ENCODE measurements at regions not wholly inside any gene's neighbourhood (a gene's known extent, or its start where the extent isn't known, plus 50 kb on each side); places are given as distances from the start of the nearest gene placed in this dataset.

GRCh38 chr17:69944406-69944805 is 130.6 kb upstream of the KCNJ16 start:
- ChIA-PET CTCF (no interaction called here), POLR2A (no interaction called here)
- Histone ChIP-seq H3K4me2 (no peak overlapping the region), H3K4me1 (ENCODE audit: control insufficient read depth in 1 of 2, insufficient read depth in 2 of 2, low read depth in 1 of 2, low read length in 1 of 2) (no peaks in the 10 kb centered on the region), H3K36me3 (replicated peaks in 1 of 2; ENCODE audit: control insufficient read depth in 1 of 2, insufficient read depth in 2 of 2, low read length in 1 of 2) (no peaks in the 10 kb centered on the region), H4K20me1 (ENCODE audit: insufficient read depth) (no peaks in the 10 kb centered on the region), H3K4me3 (ENCODE audit: low read depth in 2 of 2, low read length in 1 of 2) (no peak overlapping the region), H3K27me3 (ENCODE audit: insufficient read depth) (no peaks in the 10 kb centered on the region), H3K79me2 (ENCODE audit: insufficient read depth) (no peaks in the 10 kb centered on the region), H3F3A (replicated peaks; ENCODE audit: insufficient read depth) (no peaks in the 10 kb centered on the region), H3K9ac (no peak overlapping the region), H3K27ac (ENCODE audit: low read depth in 2 of 2, low read length in 1 of 2) (no peak overlapping the region), H3K9me2 (no peaks in the 10 kb centered on the region), H2AFZ (ENCODE audit: low read depth) (no peak overlapping the region), H3K9me3 (no peaks in the 10 kb centered on the region)
- TF ChIP-seq RCOR1 (IDR thresholded peaks at IDR 0.05; ENCODE audit: low read length) (no peak), REST (IDR thresholded peaks at IDR 0.05; ENCODE audit: low read depth, low read length) (no peak), POLR2AphosphoS5 (IDR thresholded peaks at IDR 0.05; ENCODE audit: low read depth, low read length) (no peak)
- no peak for DNase-seq
- WGBS (ENCODE audit: low lambda C conversion rate), result 82% methylated on average over 5 of the region's 5 CpGs

- no peak for DNase-seq
- no peak overlapping the region; the same call in 1 of the 2 replicates for H2AFZ ChIP-seq (ENCODE audit: low read depth)
- WGBS (ENCODE audit: low lambda C conversion rate), result 62% methylated on average over 3 of the region's 3 CpGs
Observed at GRCh38 chr17:69945698-69946185, 129.3 kb upstream of the KCNJ16 start.

More at GRCh38 chr17:69945698-69946185, 129.3 kb upstream of the KCNJ16 start:
- Histone ChIP-seq H3K36me3 (replicated peaks in 1 of 2; ENCODE audit: control insufficient read depth in 1 of 2, insufficient read depth in 2 of 2, low read length in 1 of 2) (no peaks in the 10 kb centered on the region), H3K9ac (no peak overlapping the region), H3K79me2 (ENCODE audit: insufficient read depth) (no peaks in the 10 kb centered on the region), H3K4me2 (no peak overlapping the region), H3F3A (replicated peaks; ENCODE audit: insufficient read depth) (no peaks in the 10 kb centered on the region), H3K9me3 (no peaks in the 10 kb centered on the region), H3K9me2 (no peaks in the 10 kb centered on the region), H3K4me3 (ENCODE audit: low read depth in 2 of 2, low read length in 1 of 2) (no peak overlapping the region), H3K27ac (ENCODE audit: low read depth in 2 of 2, low read length in 1 of 2) (no peak overlapping the region), H4K20me1 (ENCODE audit: insufficient read depth) (no peaks in the 10 kb centered on the region), H3K4me1 (ENCODE audit: control insufficient read depth in 1 of 2, insufficient read depth in 2 of 2, low read depth in 1 of 2, low read length in 1 of 2) (no peaks in the 10 kb centered on the region), H3K27me3 (ENCODE audit: insufficient read depth) (no peaks in the 10 kb centered on the region)
- POLR2A ChIA-PET, result no interaction called here
- CTCF ChIA-PET, result interaction anchor here (0.7 to 1.8 kb wide), 4 partner anchors 15 to 339 kb away, joined by 3 to 6 read pairs (median 4); no protein-coding TSS in a partner anchor
- TF ChIP-seq FOXJ3 (CRISPR knock-in tag; IDR thresholded peaks at IDR 0.05) (no peak), EZH2phosphoT487 (IDR thresholded peaks at IDR 0.05; ENCODE audit: borderline replicate concordance, low read depth) (no peak), TEAD4 (IDR thresholded peaks at IDR 0.05; ENCODE audit: borderline replicate concordance, insufficient read depth) (no peak), EP300 (IDR thresholded peaks at IDR 0.05; ENCODE audit: borderline replicate concordance in 1 of 2, low read depth in 1 of 2, low read length in 1 of 2) (no peak), CTCF (IDR thresholded peaks at IDR 0.05) (no peak), RXRA (IDR thresholded peaks at IDR 0.05; ENCODE audit: borderline replicate concordance, low read depth) (no peak), MXI1 (IDR thresholded peaks at IDR 0.05; ENCODE audit: low read depth, low read length) (no peak), SIN3A (IDR thresholded peaks at IDR 0.05; ENCODE audit: borderline replicate concordance, low read depth, low read length) (no peak), PBX3 (IDR thresholded peaks at IDR 0.05) (no peak), FOSL2 (IDR thresholded peaks at IDR 0.05; ENCODE audit: borderline replicate concordance, low read depth) (no peak), MEF2A (IDR thresholded peaks at IDR 0.05; ENCODE audit: borderline replicate concordance, low read depth) (no peak), YY1 (IDR thresholded peaks at IDR 0.05; ENCODE audit: low read depth) (no peak), TCF12 (IDR thresholded peaks at IDR 0.05) (no peak), GATA2 (CRISPR knock-in tag; IDR thresholded peaks at IDR 0.05) (no peak), NFIC (IDR thresholded peaks at IDR 0.05; ENCODE audit: borderline replicate concordance) (no peak)

Data from SK-N-SH (cell line).